HCT116 (cell line): ENCODE measurements at regions not wholly inside any gene's neighbourhood (a gene's known extent, or its start where the extent isn't known, plus 50 kb on each side); places are given as distances from the start of the nearest gene placed in this dataset.

ENCODE experiments used
- ATAC-seq: fragments of 200-7000 bp; cut with Tn5 transposase; 2 replicates; pipeline ENCODE4 v1.9.1; 2020; ENCODE audit warnings: mild to moderate bottlenecking, moderate library complexity
- BruUV-seq: library from RNA; stranded (reverse); fragments of 400-500 nt; replicated peaks from 2 replicates; lab custom pipeline; 2021; lab: Mats Ljungman, UMichigan
- CTCF ChIA-PET: fragments of 300-600 bp; sonication (Branson Sonifier 250); formaldehyde crosslinking; loops from one replicate; lab custom pipeline; 2021; ENCODE audit warnings: antibody characterized with exemption; lab: Charles Lee
- POLR2A ChIA-PET: fragments of 300-600, 350-600 bp; sonication (Branson Sonifier 250); formaldehyde crosslinking; loops from one replicate; lab custom pipeline; 2021; ENCODE audit warnings: antibody characterized with exemption; lab: Charles Lee
- RAD21 ChIA-PET, 2 experiments: fragments of 300-600 bp; sonication (Branson Sonifier 250); formaldehyde crosslinking; loops; one replicate each; lab custom pipeline; 2023; ENCODE audit warnings: low total read pairs in 2 of 2; ENCODE audit not compliant: uncharacterized antibody in 2 of 2, unreplicated experiment in 2 of 2, low non-redundant PET in 1 of 2; lab: Charles Lee
- DNase-seq: peaks from one replicate; pipeline ENCODE4 v3.0.0-alpha.2; 2010; ENCODE audit warnings: low read depth, low spot score
- H2AFZ ChIP-seq: fragments of 200-600 bp; shearing (Covaris generic), sonication (generic); 2 replicates; pipeline ENCODE4 v1.6.1; 2017; ENCODE audit warnings: low read depth, mixed run types, mixed read lengths, antibody characterized with exemption, low read length; ENCODE audit not compliant: poor library complexity, severe bottlenecking
- H3K27ac ChIP-seq: 2 replicates; pipeline ENCODE4 v1.5.1; 2012; ENCODE audit warnings: low read depth, low read length
- H3K27me3 ChIP-seq: fragments of 200-600 bp; sonication (generic); 2 replicates; pipeline ENCODE4 v1.6.1; 2016; ENCODE audit warnings: mixed run types, low read length, mixed read lengths; ENCODE audit not compliant: insufficient read depth
- H3K36me3 ChIP-seq, 2 experiments: fragments of 200-500 bp in 1 of 2; fragments of 200-600 bp in 1 of 2; sonication (Bioruptor generic) in 1 of 2; sonication (generic) in 1 of 2; 2 replicates each; pipeline versions ENCODE4 v1.5.1 to v1.6.1; 2014 to 2016; ENCODE audit warnings: low read length in 2 of 2, inconsistent platforms in 1 of 2, mixed read lengths in 1 of 2, mixed run types in 1 of 2; ENCODE audit not compliant: insufficient read depth in 2 of 2, control insufficient read depth in 1 of 2
- H3K4me1 ChIP-seq, 2 experiments: fragments of 200-600 bp in 1 of 2; sonication (generic) in 1 of 2; 2 replicates each; pipeline versions ENCODE4 v1.5.1 to v1.6.1; 2012 to 2017; ENCODE audit warnings: low read length in 2 of 2, inconsistent platforms in 1 of 2, mild to moderate bottlenecking in 1 of 2, mixed read lengths in 1 of 2, mixed run types in 1 of 2, moderate library complexity in 1 of 2; ENCODE audit not compliant: insufficient read depth in 2 of 2, control insufficient read depth in 1 of 2
- H3K4me2 ChIP-seq: fragments of 200-600 bp; sonication (generic); 2 replicates; pipeline ENCODE4 v1.6.1; 2017; ENCODE audit warnings: mixed run types, low read length, mixed read lengths
- H3K4me3 ChIP-seq, 2 experiments: fragments of 200-600 bp in 1 of 2; sonication (generic) in 1 of 2; replicated peaks in 1 of 2; 2 replicates each; pipeline ENCODE4 v1.5.1; 2011 to 2016; ENCODE audit warnings: low read length in 2 of 2, control low read depth in 1 of 2, low read depth in 1 of 2, mild to moderate bottlenecking in 1 of 2, mixed read lengths in 1 of 2, mixed run types in 1 of 2
- H3K79me2 ChIP-seq: fragments of 200-600 bp; sonication (generic); 2 replicates; pipeline ENCODE4 v1.6.1; 2017; ENCODE audit warnings: mild to moderate bottlenecking, mixed run types, low read length, moderate library complexity, mixed read lengths; ENCODE audit not compliant: insufficient read depth
- H3K9ac ChIP-seq: fragments of 200-600 bp; sonication (generic); 2 replicates; pipeline ENCODE4 v1.6.1; 2016; ENCODE audit warnings: low read length, mixed read lengths
- H3K9me2 ChIP-seq: fragments of 200-600 bp; sonication (generic), shearing (Covaris generic); 2 replicates; pipeline ENCODE4 v1.6.1; 2017; ENCODE audit warnings: mixed run types, mild to moderate bottlenecking, moderate library complexity; ENCODE audit not compliant: insufficient read depth
- H3K9me3 ChIP-seq, 2 experiments: fragments of 200-500 bp in 1 of 2; fragments of 200-600 bp in 1 of 2; sonication (Bioruptor generic) in 1 of 2; sonication (generic) in 1 of 2; 2 replicates each; pipeline ENCODE4 v1.6.1; 2014 to 2017; ENCODE audit warnings: low read length in 2 of 2, mixed read lengths in 2 of 2, inconsistent platforms in 1 of 2, low read depth in 1 of 2, mild to moderate bottlenecking in 1 of 2, mixed run types in 1 of 2, moderate library complexity in 1 of 2; ENCODE audit not compliant: control insufficient read depth in 1 of 2, insufficient read depth in 1 of 2
- H4K20me1 ChIP-seq: fragments of 200-600 bp; sonication (generic), shearing (Covaris generic); 2 replicates; pipeline ENCODE4 v1.6.1; 2017; ENCODE audit warnings: mixed run types, mild to moderate bottlenecking, moderate library complexity; ENCODE audit not compliant: insufficient read depth
- ATF3 ChIP-seq: IDR thresholded peaks from 2 replicates; pipeline ENCODE4 v1.6.1; 2012
- CBX3 ChIP-seq: IDR thresholded peaks from 2 replicates; pipeline ENCODE4 v1.6.1; 2012; ENCODE audit warnings: low read depth
- CEBPB ChIP-seq: IDR thresholded peaks from 2 replicates; pipeline ENCODE4 v1.6.1; 2012; ENCODE audit warnings: low read depth
- EGR1 ChIP-seq: IDR thresholded peaks from 2 replicates; pipeline ENCODE4 v1.6.1; 2012; ENCODE audit warnings: low read depth
- EZH2phosphoT487 ChIP-seq: fragments of 200-600 bp; IDR thresholded peaks from 2 replicates; pipeline ENCODE4 v1.6.1; 2018; ENCODE audit warnings: antibody characterized with exemption, borderline replicate concordance
- FOSL1 ChIP-seq: IDR thresholded peaks from 2 replicates; pipeline ENCODE4 v1.6.1; 2012; ENCODE audit warnings: low read depth
- MAX ChIP-seq: IDR thresholded peaks from 2 replicates; pipeline ENCODE4 v1.6.1; 2012
- POLR2A ChIP-seq: IDR thresholded peaks from 2 replicates; pipeline ENCODE4 v1.7.0; 2011; ENCODE audit warnings: borderline replicate concordance; ENCODE audit not compliant: insufficient read depth, insufficient read length; ENCODE audit errors: extremely low read depth
- RAD21 ChIP-seq: IDR thresholded peaks from 2 replicates; pipeline ENCODE4 v1.6.1; 2012; ENCODE audit warnings: low read depth, mild to moderate bottlenecking
- REST ChIP-seq: IDR thresholded peaks from 2 replicates; pipeline ENCODE4 v1.6.1; 2012; ENCODE audit warnings: low read depth
- SIN3A ChIP-seq: IDR thresholded peaks from 2 replicates; pipeline ENCODE4 v1.6.1; 2012; ENCODE audit warnings: low read depth
- SP1 ChIP-seq: IDR thresholded peaks from 2 replicates; pipeline ENCODE4 v1.6.1; 2012; ENCODE audit warnings: low read depth
- SRF ChIP-seq: IDR thresholded peaks from 2 replicates; pipeline ENCODE4 v1.6.1; 2012; ENCODE audit warnings: low read depth
- TCF7L2 ChIP-seq: IDR thresholded peaks from 2 replicates; pipeline ENCODE4 v1.7.0; 2011; ENCODE audit warnings: borderline replicate concordance, inconsistent platforms; ENCODE audit not compliant: insufficient read depth, insufficient read length; ENCODE audit errors: extremely low read depth
- ZBTB33 ChIP-seq: IDR thresholded peaks from 2 replicates; pipeline ENCODE4 v1.6.1; 2011; ENCODE audit warnings: mild to moderate bottlenecking, low read length, moderate library complexity; ENCODE audit not compliant: insufficient replicate concordance; ENCODE audit errors: extremely low read depth
- ZFX ChIP-seq: fragments of 450-650 bp; IDR thresholded peaks from 2 replicates; pipeline ENCODE4 v1.6.1; 2017
- ZNF274 ChIP-seq: fragments of 200-500 bp; sonication (Bioruptor generic); IDR thresholded peaks from 2 replicates; pipeline ENCODE4 v1.6.1; 2014; ENCODE audit warnings: mild to moderate bottlenecking, low read depth, low read length, inconsistent platforms
- intact Hi-C: fragments of 100-400 bp; cut with micrococcal nuclease; formaldehyde crosslinking; loops from 2 replicates; pipeline ENCODE4 v1.10.0; 2022

- Histone ChIP-seq H3K27me3 (no peaks in the 10 kb centered on the region), H4K20me1 (no peaks in the 10 kb centered on the region), H3K36me3 (no peaks in the 10 kb centered on the region), H2AFZ (no peak overlapping the region), H3K79me2 (no peaks in the 10 kb centered on the region), H3K4me2 (no peak overlapping the region), H3K9ac (no peak overlapping the region), H3K27ac (no peak overlapping the region), H3K9me2 (no peaks in the 10 kb centered on the region), H3K4me1 (peaks cover 0 to 13% of the 10 kb centered on the region in 2 experiments; a peak in 1 of 4 replicates), H3K4me3 (no peak overlapping the region), H3K9me3 (no peaks in the 10 kb centered on the region)
- DNase-seq = no peak
- intact Hi-C loops = no loop called here
- POLR2A ChIA-PET = no interaction called here
- BruUV-seq = no TSS peak
- CTCF ChIA-PET = interaction anchor here (0.7 to 2.5 kb wide), 2 partner anchors 13 to 149 kb away, joined by 3 to 36 read pairs; no protein-coding TSS in a partner anchor
- TF ChIP-seq SP1 (no peak), MAX (no peak), SRF (no peak), SIN3A (no peak), EZH2phosphoT487 (no peak), ATF3 (no peak), CBX3 (no peak), CEBPB (no peak), FOSL1 (no peak), ZFX (no peak), EGR1 (no peak), TCF7L2 (no peak), ZBTB33 (no peak), RAD21 (no peak), POLR2A (no peak), ZNF274 (no peak), REST (no peak)
- RAD21 ChIA-PET = no interaction called here
- ATAC-seq = no peak
Measured at GRCh38 chr12:56838621-56839488, 75.7 kb downstream of the HSD17B6 start.
